H9 (cell line): ENCODE measurements at regions not wholly inside any gene's neighbourhood (a gene's known extent, or its start where the extent isn't known, plus 50 kb on each side); places are given as distances from the start of the nearest gene placed in this dataset.

Experiments used
- DNase-seq: peaks from one replicate; pipeline ENCODE4 v3.0.0-alpha.2; 2017
- H2AFZ ChIP-seq: one replicate; pipeline ENCODE4 v1.6.1; 2013; ENCODE audit warnings: mild to moderate bottlenecking, low read length, control low read depth, moderate library complexity
- H2AK5ac ChIP-seq: 2 replicates; pipeline ENCODE4 v1.6.1; 2013; ENCODE audit warnings: low read length, control low read depth, mixed read lengths; ENCODE audit not compliant: insufficient read length
- H2BK120ac ChIP-seq: one replicate; pipeline ENCODE4 v1.6.1; 2013; ENCODE audit warnings: low read depth, mild to moderate bottlenecking, low read length, control low read depth, inconsistent platforms; ENCODE audit not compliant: poor library complexity, severe bottlenecking
- H2BK12ac ChIP-seq: 2 replicates; pipeline ENCODE4 v1.6.1; 2013; ENCODE audit warnings: low read length, control low read depth, mixed read lengths, low read depth; ENCODE audit not compliant: insufficient read length
- H2BK15ac ChIP-seq: 2 replicates; pipeline ENCODE4 v1.6.1; 2013; ENCODE audit warnings: low read depth, low read length, control low read depth
- H2BK20ac ChIP-seq: one replicate; pipeline ENCODE4 v1.6.1; 2013; ENCODE audit warnings: low read depth, mild to moderate bottlenecking, low read length, control low read depth, inconsistent platforms; ENCODE audit not compliant: poor library complexity, severe bottlenecking
- H2BK5ac ChIP-seq: 2 replicates; pipeline ENCODE4 v1.6.1; 2013; ENCODE audit warnings: low read length, control low read depth, mixed read lengths; ENCODE audit not compliant: insufficient read length
- H3K14ac ChIP-seq: 2 replicates; pipeline ENCODE4 v1.6.1; 2013; ENCODE audit warnings: low read length, control low read depth; ENCODE audit not compliant: insufficient read depth
- H3K18ac ChIP-seq: 2 replicates; pipeline ENCODE4 v1.6.1; 2013; ENCODE audit warnings: low read depth, mild to moderate bottlenecking, mixed read lengths, low read length, control low read depth; ENCODE audit not compliant: insufficient read length
- H3K23ac ChIP-seq: 2 replicates; pipeline ENCODE4 v1.6.1; 2013; ENCODE audit warnings: low read length, control low read depth, mixed read lengths, low read depth; ENCODE audit not compliant: insufficient read length
- H3K23me2 ChIP-seq: 2 replicates; pipeline ENCODE4 v1.6.1; 2013; ENCODE audit warnings: low read depth, mild to moderate bottlenecking, mixed read lengths, low read length, control low read depth; ENCODE audit not compliant: insufficient read length, poor library complexity, severe bottlenecking
- H3K27ac ChIP-seq: 2 replicates; pipeline ENCODE4 v1.5.1; 2013; ENCODE audit warnings: low read length, control low read depth, mixed read lengths, low read depth; ENCODE audit not compliant: insufficient read length
- H3K27me3 ChIP-seq: 2 replicates; pipeline ENCODE4 v1.6.1; 2013; ENCODE audit warnings: low read length, control low read depth, inconsistent platforms; ENCODE audit not compliant: insufficient read depth
- H3K4ac ChIP-seq: 2 replicates; pipeline ENCODE4 v1.6.1; 2013; ENCODE audit warnings: low read depth, mild to moderate bottlenecking, control low read depth, inconsistent platforms, low read length, moderate library complexity
- H3K4me1 ChIP-seq: 2 replicates; pipeline ENCODE4 v1.6.1; 2013; ENCODE audit warnings: low read length, control low read depth, inconsistent platforms; ENCODE audit not compliant: insufficient read depth
- H3K4me2 ChIP-seq: 2 replicates; pipeline ENCODE4 v1.6.1; 2013; ENCODE audit warnings: low read length, control low read depth, mixed read lengths; ENCODE audit not compliant: insufficient read length, insufficient read depth
- H3K56ac ChIP-seq: 2 replicates; pipeline ENCODE4 v1.6.1; 2013; ENCODE audit warnings: low read depth, mild to moderate bottlenecking, mixed read lengths, low read length, control low read depth; ENCODE audit not compliant: insufficient read length
- H3K79me1 ChIP-seq: 2 replicates; pipeline ENCODE4 v1.6.1; 2013; ENCODE audit warnings: low read depth, mild to moderate bottlenecking, moderate library complexity, low read length, control low read depth, inconsistent platforms; ENCODE audit not compliant: insufficient read depth, poor library complexity, severe bottlenecking
- H3K79me2 ChIP-seq: 2 replicates; pipeline ENCODE4 v1.6.1; 2013; ENCODE audit warnings: low read length, control low read depth, inconsistent platforms; ENCODE audit not compliant: insufficient read depth
- H3K9ac ChIP-seq: 2 replicates; pipeline ENCODE4 v1.6.1; 2013; ENCODE audit warnings: low read length, control low read depth, mixed read lengths; ENCODE audit not compliant: insufficient read length; ENCODE audit errors: extremely low read depth
- H3K9me3 ChIP-seq: one replicate; pipeline ENCODE4 v1.6.1; 2013; ENCODE audit warnings: low read depth, low read length, inconsistent platforms; ENCODE audit not compliant: control insufficient read depth
- H3T11ph ChIP-seq: one replicate; pipeline ENCODE4 v1.6.1; 2013; ENCODE audit warnings: mild to moderate bottlenecking, low read length, control low read depth, inconsistent platforms
- H4K20me1 ChIP-seq: one replicate; pipeline ENCODE4 v1.6.1; 2013; ENCODE audit not compliant: control insufficient read depth, insufficient read length, insufficient read depth
- H4K5ac ChIP-seq: 2 replicates; pipeline ENCODE4 v1.6.1; 2013; ENCODE audit warnings: low read depth, mild to moderate bottlenecking, mixed read lengths, low read length, control low read depth; ENCODE audit not compliant: insufficient read length
- H4K8ac ChIP-seq: replicated peaks from 2 replicates; pipeline ENCODE4 v1.6.1; 2013; ENCODE audit warnings: low read length, control low read depth, mixed read lengths, low read depth; ENCODE audit not compliant: insufficient read length
- H4K91ac ChIP-seq: 2 replicates; pipeline ENCODE4 v1.6.1; 2013; ENCODE audit warnings: low read depth, mild to moderate bottlenecking, moderate library complexity, mixed read lengths, low read length, control low read depth; ENCODE audit not compliant: insufficient read length
- H3K27ac Mint-ChIP-seq, 3 experiments: 2 replicates in 2 of 3; 3 replicates in 1 of 3; pipeline ENCODE4 v1.8.0; 2020 to 2021; ENCODE audit warnings: mixed read lengths in 3 of 3, mild to moderate bottlenecking in 1 of 3, moderate library complexity in 1 of 3
- H3K27me3 Mint-ChIP-seq: 2 replicates; pipeline ENCODE4 v1.8.0; 2021; ENCODE audit warnings: low read depth, mild to moderate bottlenecking, moderate library complexity, mixed read lengths
- H3K36me3 Mint-ChIP-seq, 3 experiments: 2 replicates in 2 of 3; 3 replicates in 1 of 3; pipeline ENCODE4 v1.8.0; 2020 to 2021; ENCODE audit warnings: low read depth in 3 of 3, mixed read lengths in 3 of 3; ENCODE audit not compliant: insufficient read depth in 1 of 3
- H3K4me1 Mint-ChIP-seq, 2 experiments: 2 replicates each; pipeline ENCODE4 v1.8.0; 2020; ENCODE audit warnings: mixed read lengths in 2 of 2
- H3K4me3 Mint-ChIP-seq, 2 experiments: 2 replicates in 1 of 2; 3 replicates in 1 of 2; pipeline ENCODE4 v1.8.0; 2020 to 2021; ENCODE audit warnings: mild to moderate bottlenecking in 2 of 2, mixed read lengths in 2 of 2, moderate library complexity in 1 of 2
- H3K9me3 Mint-ChIP-seq, 2 experiments: 2 replicates in 1 of 2; 3 replicates in 1 of 2; pipeline ENCODE4 v1.8.0; 2020; ENCODE audit warnings: mild to moderate bottlenecking in 2 of 2, mixed read lengths in 2 of 2, moderate library complexity in 1 of 2
- WGBS: extraction: QIAGEN DNeasy Blood & Tissue Kit; methylation state at CpG from one replicate; pipeline ENCODE4 v1.1.7; 2013; ENCODE audit warnings: missing lambda C conversion rate, low lambda C conversion rate, mixed read lengths; ENCODE audit not compliant: insufficient read length; ENCODE audit errors: extremely low coverage; 5-methylcytosine and 5-hydroxymethylcytosine counted together
- TF ChIP-seq, protein P1 (sequence below): fragments of 200-600 bp; sonication (generic); conservative IDR thresholded peaks from 3 replicates; pipeline ENCODE4 v1.8.0; 2021; ENCODE audit warnings: antibody characterized with exemption, mild to moderate bottlenecking

DNA sequence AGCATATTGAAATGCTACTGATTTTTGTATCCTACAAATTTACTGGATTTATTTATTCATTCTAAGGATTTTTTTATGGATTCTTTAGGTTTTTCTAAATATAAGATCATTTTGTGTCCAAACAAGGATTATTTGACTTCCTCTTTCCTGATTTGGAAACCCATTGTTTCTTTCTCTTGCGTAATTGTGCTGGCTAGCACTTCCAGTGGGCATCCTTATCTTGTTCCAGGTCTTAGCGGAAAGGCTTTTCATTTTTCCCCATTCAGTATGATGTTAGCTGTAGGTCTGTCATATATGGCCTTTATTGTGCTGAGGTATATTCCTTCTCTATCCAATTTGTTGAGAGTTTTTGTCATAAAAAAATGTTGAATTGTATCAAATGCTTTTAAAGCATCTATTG lies 57.2 kb upstream of the RHOJ start:
- Histone ChIP-seq H3T11ph (no peak overlapping the region), H3K23me2 (no peaks in the 10 kb centered on the region), H2BK120ac (no peak overlapping the region), H2BK15ac (no peak overlapping the region), H3K4me1 (no peaks in the 10 kb centered on the region), H3K9me3 (peaks cover 12% of the 10 kb centered on the region), H3K23ac (no peak overlapping the region), H4K91ac (no peak overlapping the region), H2AFZ (no peak overlapping the region), H4K5ac (no peak overlapping the region), H4K8ac (no peak overlapping the region), H3K79me2 (no peaks in the 10 kb centered on the region), H3K9ac (no peak overlapping the region), H3K27ac (no peak overlapping the region), H4K20me1 (no peaks in the 10 kb centered on the region), H2BK12ac (no peak overlapping the region), H2BK5ac (no peak overlapping the region), H3K56ac (no peak overlapping the region), H2BK20ac (no peak overlapping the region), H3K14ac (no peak overlapping the region), H3K18ac (no peak overlapping the region), H3K79me1 (no peaks in the 10 kb centered on the region), H2AK5ac (no peak overlapping the region), H3K4me2 (no peak overlapping the region), H3K4ac (no peak overlapping the region), H3K27me3 (no peaks in the 10 kb centered on the region)
- Mint-ChIP-seq H3K9me3 (peaks cover 40 to 50% of the 10 kb centered on the region in 2 experiments), H3K4me1 (no peaks in the 10 kb centered on the region), H3K27me3 (peaks cover 4% of the 10 kb centered on the region), H3K36me3 (peaks cover 18 to 28% (median 28%) of the 10 kb centered on the region in 3 experiments), H3K4me3 (no peak overlapping the region), H3K27ac (no peak overlapping the region)
- TF ChIP-seq, protein P1, sequence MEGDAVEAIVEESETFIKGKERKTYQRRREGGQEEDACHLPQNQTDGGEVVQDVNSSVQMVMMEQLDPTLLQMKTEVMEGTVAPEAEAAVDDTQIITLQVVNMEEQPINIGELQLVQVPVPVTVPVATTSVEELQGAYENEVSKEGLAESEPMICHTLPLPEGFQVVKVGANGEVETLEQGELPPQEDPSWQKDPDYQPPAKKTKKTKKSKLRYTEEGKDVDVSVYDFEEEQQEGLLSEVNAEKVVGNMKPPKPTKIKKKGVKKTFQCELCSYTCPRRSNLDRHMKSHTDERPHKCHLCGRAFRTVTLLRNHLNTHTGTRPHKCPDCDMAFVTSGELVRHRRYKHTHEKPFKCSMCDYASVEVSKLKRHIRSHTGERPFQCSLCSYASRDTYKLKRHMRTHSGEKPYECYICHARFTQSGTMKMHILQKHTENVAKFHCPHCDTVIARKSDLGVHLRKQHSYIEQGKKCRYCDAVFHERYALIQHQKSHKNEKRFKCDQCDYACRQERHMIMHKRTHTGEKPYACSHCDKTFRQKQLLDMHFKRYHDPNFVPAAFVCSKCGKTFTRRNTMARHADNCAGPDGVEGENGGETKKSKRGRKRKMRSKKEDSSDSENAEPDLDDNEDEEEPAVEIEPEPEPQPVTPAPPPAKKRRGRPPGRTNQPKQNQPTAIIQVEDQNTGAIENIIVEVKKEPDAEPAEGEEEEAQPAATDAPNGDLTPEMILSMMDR: no peak
- no CpG with 5 or more reads among the region's 2 CpGs for WGBS
- no peak for DNase-seq
